Activated CD4-positive, alpha-beta T cell treated with anti-CD3 and anti-CD28 coated beads, Interleukin-2, amount 50 U/mL, for 1 hour (primary cell): ENCODE measurements at regions not wholly inside any gene's neighbourhood (a gene's known extent, or its start where the extent isn't known, plus 50 kb on each side); places are given as distances from the start of the nearest gene placed in this dataset.
A peak's percentile ranks its signal among the peaks of the same experiment; 100 is the strongest.

Source experiments
- DNase-seq: peaks from one replicate; pipeline ENCODE4 v3.0.0-alpha.2; 2020

DNA sequence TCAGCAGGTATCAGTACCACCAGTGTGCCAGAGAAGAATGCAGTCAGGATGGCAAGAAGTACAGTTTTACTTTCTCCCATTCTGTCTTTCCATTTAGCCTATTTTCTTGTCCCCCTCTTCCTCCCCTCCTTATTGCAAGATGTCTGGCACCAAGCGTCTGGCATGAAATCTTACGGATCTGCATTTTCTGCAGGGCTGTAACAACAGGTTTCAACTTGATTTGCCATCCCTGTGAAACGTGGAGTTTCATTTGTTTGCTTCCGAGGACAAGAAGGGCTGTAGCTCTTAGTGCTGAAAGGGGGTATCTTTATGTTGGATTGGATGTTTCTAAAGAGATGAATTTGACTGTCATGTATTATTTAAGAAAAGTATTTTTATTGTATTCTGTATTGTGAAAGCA lies 1110.6 kb downstream of the BCL11B start:
- no peak for DNase-seq

DNA sequence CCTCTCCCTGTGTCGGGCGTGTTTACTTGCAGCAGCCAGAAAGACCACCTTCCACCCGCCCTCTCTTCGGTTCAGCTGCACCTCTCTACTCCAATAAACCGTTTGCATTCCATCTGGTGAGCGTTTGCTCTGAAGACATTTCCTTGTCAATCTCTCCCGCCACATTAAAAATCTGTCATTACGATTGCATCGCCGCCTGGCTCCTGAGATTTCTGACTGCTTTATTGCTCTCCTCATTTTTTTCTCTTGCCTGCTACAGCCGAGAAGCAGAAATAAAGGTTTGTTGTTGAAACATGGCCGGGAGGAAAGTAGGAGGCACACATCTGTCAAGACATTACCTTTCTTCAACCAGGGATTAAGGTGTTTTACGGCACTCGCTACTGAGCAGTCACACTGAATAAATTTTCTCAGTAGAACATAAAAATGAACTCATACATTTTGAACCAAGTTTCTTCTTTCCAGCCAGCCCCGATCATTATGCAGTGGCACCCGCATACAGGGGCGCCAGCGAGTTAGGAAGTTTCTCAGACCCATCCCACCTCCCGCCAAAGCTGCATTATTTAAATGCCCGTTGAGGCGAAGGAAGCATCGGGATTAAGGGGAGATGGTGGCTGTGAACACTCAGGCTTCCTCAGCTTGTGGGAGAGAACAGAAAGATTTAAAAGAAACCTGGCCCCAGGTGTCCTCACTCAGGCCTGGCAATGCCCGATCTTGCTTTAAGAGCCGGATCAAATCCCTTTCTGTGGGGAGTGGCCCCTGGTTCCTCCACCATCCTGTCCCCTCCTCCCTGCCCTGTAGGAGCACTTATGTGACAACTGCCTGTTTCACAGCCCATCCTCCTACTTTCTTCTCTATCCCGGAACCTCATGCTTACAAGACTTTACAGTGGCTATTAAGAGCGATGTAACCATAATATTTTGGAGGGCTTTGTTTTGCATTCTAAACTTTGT lies 1108.9 kb downstream of the BCL11B start:
- DNase-seq = no peak

- DNase-seq = no peak
Measured at GRCh38 chr14:98163873-98164272, 1108.1 kb downstream of the BCL11B start.

DNA sequence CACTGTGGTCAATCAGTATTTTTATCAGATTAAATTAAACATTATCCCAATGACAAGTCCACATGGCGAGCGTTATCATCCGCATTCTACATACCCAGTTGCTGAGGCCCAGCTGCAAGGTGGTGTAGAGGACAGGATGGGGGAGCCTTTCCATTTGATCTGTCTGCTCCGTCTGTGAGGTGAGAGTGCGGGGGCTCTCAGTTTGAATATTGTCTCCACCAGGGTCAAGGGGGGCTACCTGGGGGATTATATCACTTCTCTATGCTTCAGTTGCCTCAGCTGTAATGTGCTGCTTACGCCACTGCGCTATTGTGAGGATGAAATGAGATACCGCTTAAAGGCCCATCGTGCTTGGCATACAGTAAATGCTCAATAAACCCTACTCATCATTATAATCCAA lies 1106.0 kb downstream of the BCL11B start:
- DNase-seq = no peak

GRCh38 chr14:98167275-98167674 lies 1104.7 kb downstream of the BCL11B start:
- no peak for DNase-seq

DNA sequence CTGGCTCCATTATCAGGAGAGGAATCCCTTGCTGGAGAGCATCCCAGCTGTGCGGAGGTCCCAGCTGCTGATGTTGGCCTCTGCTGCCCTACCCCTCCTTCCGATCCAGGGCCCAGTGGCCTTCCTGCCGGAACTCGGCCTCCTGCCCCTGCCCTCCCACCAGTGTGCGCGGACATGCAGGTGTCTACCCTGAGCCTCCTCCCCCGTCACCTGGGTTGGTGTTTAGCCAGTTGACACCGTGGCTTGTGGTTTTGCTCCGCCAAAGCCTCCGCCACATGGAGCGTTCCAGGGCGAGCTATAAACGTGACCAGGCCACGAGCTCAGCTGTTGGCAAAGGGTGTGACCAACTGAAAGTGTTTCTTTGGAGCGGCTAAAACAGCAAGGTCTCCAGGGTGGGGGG lies 1104.3 kb downstream of the BCL11B start:
- no peak for DNase-seq

- no peak for DNase-seq
Measured at GRCh38 chr14:98168211-98168985, 1103.6 kb downstream of the BCL11B start.

DNA sequence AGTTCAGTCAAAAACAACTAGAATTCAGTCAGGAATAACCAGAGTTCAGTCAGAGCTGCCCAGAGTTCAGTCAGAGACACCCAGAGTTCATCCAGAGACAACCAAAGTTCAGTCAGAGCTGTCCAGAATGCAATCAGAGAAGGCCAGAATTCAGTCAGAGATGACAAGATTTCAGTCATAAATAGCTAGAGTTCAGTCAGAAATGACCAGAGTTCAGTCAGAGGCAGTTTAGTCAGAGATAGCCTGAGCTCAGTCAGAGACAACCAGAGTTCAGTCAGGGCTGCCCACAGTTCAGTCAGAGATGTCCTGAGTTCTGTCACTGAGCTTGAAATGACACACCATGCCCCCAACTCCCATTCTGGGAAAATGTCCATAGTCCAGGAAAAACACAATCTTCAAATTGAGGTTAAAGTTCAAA lies 1102.8 kb downstream of the BCL11B start:
- DNase-seq = no peak

GRCh38 chr14:98170575-98170974 lies 1101.4 kb downstream of the BCL11B start:
- DNase-seq = no peak

- no peak for DNase-seq
Measured at GRCh38 chr14:98171654-98172053, 1100.3 kb downstream of the BCL11B start.

DNA sequence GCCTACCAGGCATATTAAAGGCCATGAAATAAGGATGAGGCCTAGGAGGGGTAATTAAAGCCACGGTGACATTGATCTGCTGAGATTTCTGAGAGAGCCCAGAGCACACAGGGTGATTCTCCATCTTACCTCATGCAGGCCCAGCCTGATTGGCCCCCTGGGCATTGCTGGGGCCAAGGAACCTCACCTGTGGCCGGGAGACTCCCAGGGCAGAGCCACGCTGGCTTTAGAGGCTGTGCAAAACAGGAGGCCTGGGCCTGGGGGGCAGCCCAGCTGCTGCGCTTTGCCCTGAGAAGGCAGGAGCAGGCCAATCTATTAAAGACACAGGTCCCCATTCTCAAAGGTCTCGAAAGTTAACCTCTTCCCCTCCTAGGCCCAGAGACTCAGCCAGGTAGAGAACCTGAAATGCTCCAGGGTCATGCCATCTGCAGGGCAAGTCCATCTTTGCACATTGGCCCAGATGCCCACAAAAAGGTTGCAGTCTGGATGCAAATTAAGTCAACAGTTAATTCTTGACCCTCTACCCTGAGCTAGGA lies 1099.7 kb downstream of the BCL11B start:
- DNase-seq = no peak

- peak; percentile 59 for DNase-seq
Measured at GRCh38 chr14:98173305-98173704, 1098.7 kb downstream of the BCL11B start.

GRCh38 chr14:98174041-98174440 lies 1098.0 kb downstream of the BCL11B start:
- no peak for DNase-seq

DNA sequence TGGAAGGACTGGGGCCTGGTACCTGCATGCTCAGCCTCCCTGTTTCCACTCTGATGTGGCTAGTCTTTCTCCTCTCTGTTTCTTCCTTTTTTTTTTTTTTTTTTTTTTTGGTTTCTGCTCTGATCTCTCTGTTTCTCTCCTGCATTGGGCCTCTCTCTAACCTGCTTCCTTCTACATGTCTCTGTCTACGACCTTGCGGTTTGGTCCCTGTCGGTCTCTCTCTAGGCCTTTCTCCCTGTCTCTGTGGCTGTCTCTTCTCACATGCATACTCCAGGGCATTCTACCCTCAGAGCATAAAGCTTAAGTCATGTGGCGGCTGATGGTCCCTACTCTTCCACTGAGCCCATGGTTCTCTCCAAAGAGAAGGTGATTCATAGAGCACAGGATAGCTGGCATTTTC lies 1096.6 kb downstream of the BCL11B start:
- DNase-seq = no peak

- DNase-seq = no peak
Measured at GRCh38 chr14:98175881-98176280, 1096.1 kb downstream of the BCL11B start.

DNA sequence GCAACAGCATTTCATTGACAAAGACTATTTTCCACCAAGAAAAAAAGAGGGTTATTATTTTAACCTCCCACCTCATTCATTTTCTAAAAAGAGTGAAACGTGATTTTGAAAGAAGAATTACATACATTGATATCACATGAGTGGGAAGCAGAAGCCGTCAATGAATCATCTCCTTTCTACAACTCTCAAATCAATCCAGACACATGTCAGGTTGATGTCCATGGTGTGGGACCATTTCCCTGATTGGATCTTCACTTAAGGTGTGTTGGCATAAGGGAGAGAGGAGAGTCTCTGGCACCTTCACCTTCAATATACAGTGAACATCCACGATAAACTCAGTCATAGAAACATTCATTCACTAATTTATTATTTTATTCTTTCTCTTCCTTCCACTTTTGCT lies 1095.1 kb downstream of the BCL11B start:
- no peak for DNase-seq

DNA sequence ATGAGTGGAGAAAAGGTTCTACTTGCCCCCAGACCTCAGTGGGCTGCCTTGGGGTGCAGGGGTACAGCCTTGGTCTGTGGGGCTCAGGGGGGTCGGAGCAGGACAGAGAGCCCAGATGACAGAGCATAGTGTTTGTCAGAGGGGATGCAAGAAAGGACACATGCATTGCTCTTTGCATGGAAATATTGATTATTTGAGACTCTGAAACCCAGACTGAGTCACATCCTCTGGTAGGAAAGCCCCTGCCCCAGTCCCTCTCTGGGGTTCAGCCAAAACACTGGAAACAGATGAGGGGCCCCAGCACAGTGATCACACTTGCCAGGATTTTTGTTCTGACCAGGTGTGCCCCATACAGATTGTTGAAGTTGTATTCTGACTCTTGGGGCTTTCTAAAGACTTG lies 1094.4 kb downstream of the BCL11B start:
- peak; percentile 52 for DNase-seq

GRCh38 chr14:98181241-98181640 lies 1090.8 kb downstream of the BCL11B start:
- no peak for DNase-seq

DNA sequence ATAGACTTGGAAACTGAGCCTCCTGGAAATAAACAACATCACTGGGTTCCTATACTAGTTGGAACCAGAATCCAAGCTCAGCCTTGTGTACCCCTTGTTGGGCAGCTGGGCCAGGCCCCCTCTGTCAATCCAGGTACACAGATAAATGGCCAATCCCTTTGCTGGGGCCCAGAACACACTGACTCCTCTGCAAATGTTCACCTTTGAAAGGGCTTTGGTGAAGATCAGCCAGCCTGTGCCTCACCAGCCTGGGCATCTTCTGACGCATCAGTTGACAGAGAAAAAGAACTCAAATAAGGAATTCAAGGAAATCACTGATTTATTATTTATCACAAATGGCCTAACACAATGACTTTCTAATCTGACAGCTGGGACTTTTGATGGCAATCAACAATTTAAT lies 1090.2 kb downstream of the BCL11B start:
- DNase-seq = no peak

GRCh38 chr14:98182393-98183055 lies 1089.5 kb downstream of the BCL11B start:
- no peak for DNase-seq

GRCh38 chr14:98183556-98183955 lies 1088.4 kb downstream of the BCL11B start:
- DNase-seq = no peak

GRCh38 chr14:98184457-98184856 lies 1087.5 kb downstream of the BCL11B start:
- DNase-seq = no peak

DNA sequence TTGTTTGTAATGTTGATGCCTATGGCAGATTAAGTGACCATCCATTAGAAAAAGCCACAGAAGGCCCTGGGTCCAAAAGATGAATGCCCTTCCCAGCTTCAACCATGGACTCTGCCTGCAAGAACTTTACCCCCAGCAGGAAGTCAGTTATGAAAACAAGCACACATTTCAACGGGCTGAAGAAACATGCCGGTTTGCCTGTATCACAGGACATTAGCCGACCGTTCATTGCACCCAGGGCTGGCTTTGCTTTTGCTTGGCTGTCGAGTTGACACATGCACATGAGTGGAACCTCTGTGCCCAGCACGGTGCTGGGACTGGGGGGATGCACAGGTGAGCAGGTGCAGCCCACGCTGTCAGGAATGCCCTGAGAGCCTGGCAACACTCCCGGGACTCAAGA lies 1087.0 kb downstream of the BCL11B start:
- DNase-seq = no peak
